ENCODE measurements at regions not wholly inside any gene's neighbourhood (a gene's known extent, or its start where the extent isn't known, plus 50 kb on each side); places are given as distances from the start of the nearest gene placed in this dataset.

DNA sequence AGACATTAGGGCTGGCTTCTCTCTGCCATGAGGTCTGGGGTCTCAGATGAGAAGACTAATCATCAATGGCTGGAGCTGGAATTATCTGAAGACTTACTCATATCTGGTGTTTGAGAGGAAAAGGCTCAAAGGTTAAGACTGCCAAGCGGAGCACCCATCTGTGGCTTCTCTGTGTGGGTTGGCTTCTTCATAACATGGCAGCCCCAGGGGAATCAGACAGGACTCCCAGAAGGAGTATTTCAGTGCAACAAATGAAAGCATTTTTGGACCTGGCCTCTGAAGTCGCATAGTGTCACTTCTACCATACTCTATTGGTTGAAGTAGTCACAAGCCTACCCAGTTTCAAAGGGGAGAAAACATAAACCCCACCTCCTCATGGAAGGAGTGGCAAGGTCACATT lies 171.8 kb upstream of the KRR1 start:
- H3K4me1 ChIP-seq (ENCODE audit: control insufficient read depth in 5 of 5, insufficient read depth in 5 of 5, low read length in 5 of 5), result peaks cover 0 to 3% (median 0%) of the 10 kb centered on the region in 5 donors
- no peak overlapping the region for H3K4me3 ChIP-seq (ENCODE audit: low read depth in 1 of 5, low read length in 5 of 5)
- H3K9ac ChIP-seq (ENCODE audit: low read length in 5 of 5), result no peak overlapping the region
- no peaks in the 10 kb centered on the region for H3K9me3 ChIP-seq (ENCODE audit: control insufficient read depth in 5 of 5, low read length in 5 of 5)
- no peaks in the 10 kb centered on the region for H3K27me3 ChIP-seq (ENCODE audit: control insufficient read depth in 5 of 5, insufficient read depth in 4 of 5, low read length in 5 of 5)
- H3K36me3 ChIP-seq (ENCODE audit: control insufficient read depth in 5 of 5, insufficient read depth in 5 of 5, low read length in 5 of 5), result no peaks in the 10 kb centered on the region
- no peak overlapping the region for H3K27ac ChIP-seq (ENCODE audit: low read depth, low read length)

DNA sequence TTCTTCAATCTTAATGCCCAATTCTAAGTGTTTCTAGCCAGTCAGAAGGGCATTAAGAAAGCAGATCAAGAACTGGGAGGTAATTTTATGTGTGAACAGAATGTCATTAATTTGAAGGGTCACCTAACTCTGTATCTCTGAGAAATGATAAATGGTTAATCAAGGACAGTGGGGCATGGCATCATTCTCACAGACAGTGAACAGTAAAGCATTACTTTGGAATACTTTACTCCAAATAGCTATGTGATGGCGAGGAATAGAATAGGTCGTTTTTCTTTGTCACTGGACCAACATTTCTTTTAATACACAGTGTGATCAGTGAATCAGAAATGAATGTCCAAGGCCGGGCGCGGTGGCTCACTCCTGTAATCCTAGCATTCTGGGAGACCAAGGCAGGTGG lies 166.1 kb upstream of the KRR1 start:
- no peaks in the 10 kb centered on the region for H3K9me3 ChIP-seq (ENCODE audit: control insufficient read depth in 5 of 5, low read length in 5 of 5)
- H3K27ac ChIP-seq (ENCODE audit: low read depth, low read length), result no peak overlapping the region
- H3K9ac ChIP-seq (ENCODE audit: low read length in 5 of 5), result no peak overlapping the region
- H3K27me3 ChIP-seq (ENCODE audit: control insufficient read depth in 5 of 5, insufficient read depth in 4 of 5, low read length in 5 of 5), result no peaks in the 10 kb centered on the region
- no peak overlapping the region for H3K4me3 ChIP-seq (ENCODE audit: low read depth in 1 of 5, low read length in 5 of 5)
- no peaks in the 10 kb centered on the region for H3K4me1 ChIP-seq (ENCODE audit: control insufficient read depth in 5 of 5, insufficient read depth in 5 of 5, low read length in 5 of 5)
- no peaks in the 10 kb centered on the region for H3K36me3 ChIP-seq (ENCODE audit: control insufficient read depth in 5 of 5, insufficient read depth in 5 of 5, low read length in 5 of 5)

DNA sequence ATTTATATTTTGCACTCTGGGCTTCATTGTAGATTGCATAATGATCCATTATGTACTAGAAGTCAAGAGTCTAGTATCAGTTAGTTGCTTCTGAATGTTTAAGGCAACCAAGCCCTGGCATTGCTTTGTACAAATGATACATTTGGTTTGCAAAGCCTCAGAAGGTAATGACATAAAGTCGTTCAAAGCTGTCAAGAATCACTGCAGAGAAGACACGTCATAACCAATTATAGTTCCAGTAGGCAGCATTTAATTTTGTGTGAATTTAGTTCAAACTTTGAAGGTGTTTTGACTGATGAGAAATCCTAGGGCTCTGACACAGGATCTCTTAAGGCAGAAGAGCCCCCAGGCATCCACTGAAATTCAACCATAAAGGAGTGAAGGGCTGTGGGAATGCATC lies 163.0 kb upstream of the KRR1 start:
- Histone ChIP-seq H3K4me3 (ENCODE audit: low read depth in 1 of 5, low read length in 5 of 5) (no peak overlapping the region), H3K27ac (ENCODE audit: low read depth, low read length) (no peak overlapping the region), H3K27me3 (ENCODE audit: control insufficient read depth in 5 of 5, insufficient read depth in 4 of 5, low read length in 5 of 5) (no peaks in the 10 kb centered on the region), H3K9ac (ENCODE audit: low read length in 5 of 5) (no peak overlapping the region), H3K4me1 (ENCODE audit: control insufficient read depth in 5 of 5, insufficient read depth in 5 of 5, low read length in 5 of 5) (no peaks in the 10 kb centered on the region), H3K36me3 (ENCODE audit: control insufficient read depth in 5 of 5, insufficient read depth in 5 of 5, low read length in 5 of 5) (no peaks in the 10 kb centered on the region), H3K9me3 (ENCODE audit: control insufficient read depth in 5 of 5, low read length in 5 of 5) (peaks cover 0 to 2% (median 0%) of the 10 kb centered on the region in 5 donors)

DNA sequence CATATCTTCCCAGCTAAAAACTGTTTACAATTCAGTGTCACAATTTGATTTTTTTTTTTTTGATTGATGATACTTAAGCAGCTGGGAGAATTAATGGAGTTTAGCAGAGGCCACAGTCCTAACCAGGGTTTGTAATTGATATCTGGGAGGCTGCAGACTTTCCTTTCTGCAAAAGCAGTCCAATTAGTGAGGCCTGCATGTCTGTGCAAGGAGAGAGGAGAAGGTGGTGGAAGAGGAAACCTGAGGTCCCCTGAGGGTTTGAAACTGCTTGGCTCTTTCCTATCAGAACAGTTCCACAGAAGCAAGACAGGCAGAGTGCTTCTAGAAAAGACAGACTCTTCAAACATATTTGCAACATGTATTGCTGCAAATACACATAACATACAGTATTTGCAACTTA lies 160.8 kb upstream of the KRR1 start:
- Histone ChIP-seq H3K27me3 (ENCODE audit: control insufficient read depth in 5 of 5, insufficient read depth in 4 of 5, low read length in 5 of 5) (no peaks in the 10 kb centered on the region), H3K9ac (ENCODE audit: low read length in 5 of 5) (no peak overlapping the region), H3K9me3 (ENCODE audit: control insufficient read depth in 5 of 5, low read length in 5 of 5) (peaks cover 0 to 2% (median 0%) of the 10 kb centered on the region in 5 donors), H3K27ac (ENCODE audit: low read depth, low read length) (no peak overlapping the region), H3K4me3 (ENCODE audit: low read depth in 1 of 5, low read length in 5 of 5) (no peak overlapping the region), H3K36me3 (ENCODE audit: control insufficient read depth in 5 of 5, insufficient read depth in 5 of 5, low read length in 5 of 5) (no peaks in the 10 kb centered on the region), H3K4me1 (ENCODE audit: control insufficient read depth in 5 of 5, insufficient read depth in 5 of 5, low read length in 5 of 5) (no peaks in the 10 kb centered on the region)

DNA sequence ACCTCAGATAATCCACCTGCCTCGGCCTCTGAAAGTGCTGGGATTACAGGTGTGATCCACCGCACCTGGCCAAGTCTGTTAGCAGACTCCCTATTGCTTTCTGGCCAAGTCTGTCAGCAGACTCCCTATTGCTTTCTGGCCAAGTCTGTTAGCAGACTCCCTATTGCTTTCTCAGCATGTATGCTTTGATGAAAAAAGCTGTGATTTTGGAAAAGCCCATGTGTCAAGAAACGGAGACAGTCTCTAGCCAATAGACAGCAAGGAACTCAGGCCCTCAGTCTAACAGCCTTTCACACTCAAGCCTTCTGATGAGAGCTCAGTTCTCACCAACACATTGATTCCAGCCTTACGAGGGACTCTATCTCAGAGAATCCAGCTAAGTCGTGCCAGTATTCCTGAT lies 158.8 kb upstream of the KRR1 start:
- H3K4me3 ChIP-seq (ENCODE audit: low read depth in 1 of 5, low read length in 5 of 5), result no peak overlapping the region
- no peaks in the 10 kb centered on the region for H3K36me3 ChIP-seq (ENCODE audit: control insufficient read depth in 5 of 5, insufficient read depth in 5 of 5, low read length in 5 of 5)
- H3K9me3 ChIP-seq (ENCODE audit: control insufficient read depth in 5 of 5, low read length in 5 of 5), result peaks cover 0 to 2% (median 0%) of the 10 kb centered on the region in 5 donors
- H3K4me1 ChIP-seq (ENCODE audit: control insufficient read depth in 5 of 5, insufficient read depth in 5 of 5, low read length in 5 of 5), result no peaks in the 10 kb centered on the region
- H3K27ac ChIP-seq (ENCODE audit: low read depth, low read length), result no peak overlapping the region
- H3K27me3 ChIP-seq (ENCODE audit: control insufficient read depth in 5 of 5, insufficient read depth in 4 of 5, low read length in 5 of 5), result no peaks in the 10 kb centered on the region
- H3K9ac ChIP-seq (ENCODE audit: low read length in 5 of 5), result no peak overlapping the region

DNA sequence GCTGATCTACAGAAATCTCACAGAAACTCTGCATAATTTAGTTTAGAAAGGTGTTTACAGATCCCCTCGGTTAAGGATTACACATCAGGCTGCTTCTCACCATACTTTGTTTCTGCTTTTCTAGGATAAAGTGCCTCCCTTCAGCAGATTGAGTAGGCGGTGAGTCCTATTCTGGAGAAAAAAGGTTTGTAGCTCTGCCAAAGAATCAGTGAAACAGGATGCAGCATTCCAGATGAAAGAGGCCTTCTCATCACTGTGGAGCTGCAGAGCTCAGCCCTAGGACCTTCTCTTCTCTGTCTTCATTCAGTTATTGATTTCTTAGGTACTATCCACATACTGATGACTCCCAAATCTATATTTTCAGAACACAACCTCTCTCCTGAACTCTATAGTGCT lies 155.5 kb upstream of the KRR1 start:
- no peak overlapping the region for H3K9ac ChIP-seq (ENCODE audit: low read length in 5 of 5)
- no peaks in the 10 kb centered on the region for H3K36me3 ChIP-seq (ENCODE audit: control insufficient read depth in 5 of 5, insufficient read depth in 5 of 5, low read length in 5 of 5)
- no peaks in the 10 kb centered on the region for H3K4me1 ChIP-seq (ENCODE audit: control insufficient read depth in 5 of 5, insufficient read depth in 5 of 5, low read length in 5 of 5)
- peaks cover 0 to 2% (median 0%) of the 10 kb centered on the region in 5 donors for H3K9me3 ChIP-seq (ENCODE audit: control insufficient read depth in 5 of 5, low read length in 5 of 5)
- no peaks in the 10 kb centered on the region for H3K27me3 ChIP-seq (ENCODE audit: control insufficient read depth in 5 of 5, insufficient read depth in 4 of 5, low read length in 5 of 5)
- H3K4me3 ChIP-seq (ENCODE audit: low read depth in 1 of 5, low read length in 5 of 5), result no peak overlapping the region
- no peak overlapping the region for H3K27ac ChIP-seq (ENCODE audit: low read depth, low read length)

DNA sequence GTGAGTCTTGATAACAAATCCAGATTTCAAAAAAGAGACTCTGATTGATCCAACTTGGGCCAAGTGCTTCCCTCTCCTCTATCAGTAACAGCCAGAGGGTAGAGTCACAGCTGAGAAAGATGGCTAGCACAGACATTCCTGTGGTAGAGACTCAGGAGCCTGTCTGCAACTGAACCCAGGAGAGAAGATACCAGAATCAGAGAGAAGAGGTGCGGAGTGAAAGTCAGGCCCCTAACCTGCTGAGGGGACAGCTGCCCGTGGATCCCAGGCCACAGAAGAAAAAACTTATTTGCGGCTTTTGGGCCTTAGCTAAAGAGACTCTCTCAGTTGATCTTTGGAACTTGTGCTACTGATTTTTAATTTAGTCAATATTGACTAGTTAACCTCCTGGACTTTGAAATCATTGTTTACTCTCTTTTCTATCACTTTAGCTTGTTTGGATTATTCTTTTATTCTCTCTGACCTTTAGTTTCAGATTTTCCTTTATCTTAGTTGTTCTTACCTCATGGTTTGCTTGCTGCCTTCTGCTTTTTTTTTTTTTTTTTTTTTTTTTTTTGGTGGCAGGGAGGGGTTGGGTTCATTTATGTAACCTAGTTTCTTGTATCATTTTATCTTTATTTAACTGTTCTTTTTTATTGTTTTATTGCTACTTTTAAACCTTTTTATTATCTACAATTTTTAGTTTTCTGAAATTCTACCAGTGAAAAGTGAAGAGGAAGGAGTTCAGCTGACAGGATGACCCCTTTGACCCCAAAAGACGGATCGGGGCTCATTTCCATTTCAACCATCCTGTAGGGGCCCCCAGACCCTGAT lies 154.9 kb upstream of the KRR1 start:
- no peak overlapping the region for H3K9ac ChIP-seq (ENCODE audit: low read length in 5 of 5)
- H3K4me3 ChIP-seq (ENCODE audit: low read depth in 1 of 5, low read length in 5 of 5), result no peak overlapping the region
- no peak overlapping the region for H3K27ac ChIP-seq (ENCODE audit: low read depth, low read length)

DNA sequence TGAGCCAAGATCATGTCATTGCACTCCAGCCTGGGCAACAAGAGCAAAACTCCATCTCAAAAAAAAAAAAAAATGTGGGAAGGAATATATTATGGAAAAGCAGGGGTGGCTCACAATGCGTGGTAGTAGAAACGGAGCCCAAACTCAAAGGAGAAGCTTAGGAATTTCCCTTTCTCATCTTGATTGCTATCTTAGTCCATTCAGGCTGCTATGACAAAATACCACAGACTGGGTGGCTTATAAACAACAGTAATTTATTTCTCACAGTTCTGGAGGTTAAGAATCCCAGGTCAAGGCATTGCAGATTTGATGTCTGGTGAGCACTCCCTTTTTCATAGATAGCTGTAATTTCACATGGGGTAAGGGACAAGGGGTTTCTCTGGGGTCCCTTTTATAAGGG lies 153.8 kb upstream of the KRR1 start:
- H3K9me3 ChIP-seq (ENCODE audit: control insufficient read depth in 5 of 5, low read length in 5 of 5), result peaks cover 0 to under 1% (median 0%) of the 10 kb centered on the region in 5 donors
- no peak overlapping the region for H3K4me3 ChIP-seq (ENCODE audit: low read depth in 1 of 5, low read length in 5 of 5)
- no peaks in the 10 kb centered on the region for H3K4me1 ChIP-seq (ENCODE audit: control insufficient read depth in 5 of 5, insufficient read depth in 5 of 5, low read length in 5 of 5)
- no peaks in the 10 kb centered on the region for H3K27me3 ChIP-seq (ENCODE audit: control insufficient read depth in 5 of 5, insufficient read depth in 4 of 5, low read length in 5 of 5)
- no peaks in the 10 kb centered on the region for H3K36me3 ChIP-seq (ENCODE audit: control insufficient read depth in 5 of 5, insufficient read depth in 5 of 5, low read length in 5 of 5)
- no peak overlapping the region for H3K27ac ChIP-seq (ENCODE audit: low read depth, low read length)
- H3K9ac ChIP-seq (ENCODE audit: low read length in 5 of 5), result no peak overlapping the region

More for the DNA sequence above, 154.9 kb upstream of the KRR1 start:
- Histone ChIP-seq H3K4me1 (ENCODE audit: control insufficient read depth in 5 of 5, insufficient read depth in 5 of 5, low read length in 5 of 5) (no peaks in the 10 kb centered on the region), H3K9me3 (ENCODE audit: control insufficient read depth in 5 of 5, low read length in 5 of 5) (peaks cover 0 to 2% (median 0%) of the 10 kb centered on the region in 5 donors), H3K36me3 (ENCODE audit: control insufficient read depth in 5 of 5, insufficient read depth in 5 of 5, low read length in 5 of 5) (no peaks in the 10 kb centered on the region), H3K27me3 (ENCODE audit: control insufficient read depth in 5 of 5, insufficient read depth in 4 of 5, low read length in 5 of 5) (no peaks in the 10 kb centered on the region)

DNA sequence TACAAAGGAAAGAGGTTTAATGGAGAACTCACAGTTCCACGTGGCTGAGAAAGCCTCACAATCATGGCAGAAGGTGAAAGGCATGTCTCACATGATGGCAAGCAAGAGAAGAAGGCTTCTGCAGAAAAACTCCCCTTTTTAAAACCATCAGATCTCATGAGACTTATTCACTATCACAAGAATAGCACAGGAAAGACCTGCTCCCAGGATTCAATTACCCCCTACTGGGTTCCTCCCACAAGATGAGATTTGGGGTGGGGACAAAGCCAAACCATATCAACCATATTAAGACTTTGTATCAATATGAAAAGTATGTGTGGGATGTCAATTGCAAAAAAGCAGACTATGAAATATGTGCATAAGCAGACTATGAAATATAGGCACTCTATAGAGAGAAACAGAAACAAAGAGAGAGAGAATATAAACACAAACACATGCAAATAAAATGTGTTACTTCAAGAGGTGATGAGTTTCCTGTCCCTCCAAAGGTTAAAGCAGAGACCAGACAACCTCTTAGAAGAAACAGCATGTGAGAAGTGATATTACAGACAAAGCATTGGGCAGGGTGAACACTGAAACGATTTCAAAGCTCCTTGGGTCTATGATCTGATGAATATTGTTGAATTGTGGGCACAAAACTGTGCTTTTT lies 151.2 kb upstream of the KRR1 start:
- no peaks in the 10 kb centered on the region for H3K9me3 ChIP-seq (ENCODE audit: control insufficient read depth in 5 of 5, low read length in 5 of 5)
- no peak overlapping the region for H3K4me3 ChIP-seq (ENCODE audit: low read depth in 1 of 5, low read length in 5 of 5)
- H3K9ac ChIP-seq (ENCODE audit: low read length in 5 of 5), result no peak overlapping the region
- no peak overlapping the region for H3K27ac ChIP-seq (ENCODE audit: low read depth, low read length)
- no peaks in the 10 kb centered on the region for H3K4me1 ChIP-seq (ENCODE audit: control insufficient read depth in 5 of 5, insufficient read depth in 5 of 5, low read length in 5 of 5)
- H3K27me3 ChIP-seq (ENCODE audit: control insufficient read depth in 5 of 5, insufficient read depth in 4 of 5, low read length in 5 of 5), result no peaks in the 10 kb centered on the region
- H3K36me3 ChIP-seq (ENCODE audit: control insufficient read depth in 5 of 5, insufficient read depth in 5 of 5, low read length in 5 of 5), result no peaks in the 10 kb centered on the region

DNA sequence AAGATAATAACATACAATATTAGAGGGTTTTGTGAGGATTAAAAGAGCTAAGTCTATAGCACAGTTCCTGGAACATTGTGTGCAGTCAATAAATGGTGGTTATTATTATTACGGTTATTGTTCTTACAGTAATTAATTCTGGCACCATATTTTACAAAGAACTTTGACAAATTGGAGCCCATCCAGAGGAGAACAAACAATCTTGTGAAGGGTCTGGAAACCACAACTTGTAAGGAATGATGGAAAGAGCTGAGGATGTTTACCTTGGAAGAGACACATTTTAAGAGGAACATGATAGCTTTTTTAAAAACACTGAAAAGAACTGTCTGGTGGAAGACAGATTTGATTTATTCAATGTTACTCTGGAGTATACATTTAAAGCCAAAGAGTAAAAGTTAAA lies 150.5 kb upstream of the KRR1 start:
- Histone ChIP-seq H3K36me3 (ENCODE audit: control insufficient read depth in 5 of 5, insufficient read depth in 5 of 5, low read length in 5 of 5) (no peaks in the 10 kb centered on the region), H3K27me3 (ENCODE audit: control insufficient read depth in 5 of 5, insufficient read depth in 4 of 5, low read length in 5 of 5) (no peaks in the 10 kb centered on the region), H3K4me3 (ENCODE audit: low read depth in 1 of 5, low read length in 5 of 5) (no peak overlapping the region), H3K9ac (ENCODE audit: low read length in 5 of 5) (no peak overlapping the region), H3K9me3 (ENCODE audit: control insufficient read depth in 5 of 5, low read length in 5 of 5) (no peaks in the 10 kb centered on the region), H3K4me1 (ENCODE audit: control insufficient read depth in 5 of 5, insufficient read depth in 5 of 5, low read length in 5 of 5) (no peaks in the 10 kb centered on the region), H3K27ac (ENCODE audit: low read depth, low read length) (no peak overlapping the region)

Data from subcutaneous abdominal adipose tissue (tissue), 5 donors.